Activated B cell treated with CpG ODN at 0.5 μM for 24 hours (primary cell): ENCODE measurements at regions not wholly inside any gene's neighbourhood (a gene's known extent, or its start where the extent isn't known, plus 50 kb on each side); places are given as distances from the start of the nearest gene placed in this dataset.

Experiments
- ATAC-seq: fragments of 200-7000 bp; cut with Tn5 transposase; one replicate; pipeline ENCODE4 v1.10.0; 2021; ENCODE audit warnings: low read depth, mild to moderate bottlenecking, moderate library complexity
- CTCF ChIA-PET: fragments of 350-600 bp; sonication (Branson Sonifier 250); formaldehyde crosslinking; loops from one replicate; lab custom pipeline; 2021; ENCODE audit warnings: antibody characterized with exemption; lab: Charles Lee
- POLR2A ChIA-PET: fragments of 350-600 bp; sonication (Branson Sonifier 250); formaldehyde crosslinking; loops from one replicate; lab custom pipeline; 2021; ENCODE audit warnings: antibody characterized with exemption; lab: Charles Lee
- DNase-seq: peaks from one replicate; pipeline ENCODE4 v3.0.0; 2022
- H3K27ac Mint-ChIP-seq: one replicate; pipeline ENCODE4 v1.8.0; 2020; ENCODE audit warnings: mixed read lengths
- H3K27me3 Mint-ChIP-seq: one replicate; pipeline ENCODE4 v1.8.0; 2021; ENCODE audit warnings: mixed read lengths
- H3K36me3 Mint-ChIP-seq: one replicate; pipeline ENCODE4 v1.8.0; 2021; ENCODE audit warnings: low read depth, mixed read lengths
- H3K4me1 Mint-ChIP-seq: one replicate; pipeline ENCODE4 v1.8.0; 2021; ENCODE audit warnings: mixed read lengths
- H3K4me3 Mint-ChIP-seq: one replicate; pipeline ENCODE4 v1.8.0; 2020; ENCODE audit warnings: mild to moderate bottlenecking, mixed read lengths
- H3K9me3 Mint-ChIP-seq: one replicate; pipeline ENCODE4 v1.8.0; 2020; ENCODE audit warnings: mixed read lengths
- intact Hi-C: fragments of 100-400 bp; cut with micrococcal nuclease; formaldehyde crosslinking; loops from one replicate; pipeline ENCODE4 v1.15.1; 2024
- TF ChIP-seq, protein P1 (sequence below): fragments of 200-600 bp; IDR thresholded peaks from one replicate; pipeline ENCODE4 v1.8.0; 2022; ENCODE audit warnings: antibody characterized with exemption, mild to moderate bottlenecking

DNA sequence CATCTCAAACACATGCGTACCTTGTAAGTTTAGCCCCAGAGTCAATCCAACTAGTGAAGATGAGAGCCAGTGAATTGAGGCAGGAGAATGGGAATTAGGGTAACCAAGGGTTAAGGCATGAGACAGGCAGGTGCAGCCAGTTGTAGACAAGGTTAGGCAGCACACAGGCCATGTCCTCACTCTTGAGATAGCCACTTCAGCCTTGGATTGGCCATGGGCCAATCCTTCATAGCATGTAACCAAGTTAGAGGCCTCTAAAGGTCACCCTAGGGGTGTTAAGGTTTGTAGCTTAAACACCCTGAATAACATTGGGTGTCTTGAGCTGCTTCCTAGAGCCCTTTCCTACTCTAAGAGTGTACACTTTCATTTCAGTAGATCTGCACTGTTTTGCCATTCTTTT lies 208.2 kb upstream of the RBM19 start:
- no peak for DNase-seq
- Mint-ChIP-seq H3K4me1 (no peaks in the 10 kb centered on the region), H3K27ac (no peak overlapping the region), H3K27me3 (no peaks in the 10 kb centered on the region), H3K4me3 (no peak overlapping the region), H3K9me3 (no peaks in the 10 kb centered on the region), H3K36me3 (no peaks in the 10 kb centered on the region)
- intact Hi-C loops, result no loop called here
- ChIA-PET POLR2A (no interaction called here), CTCF (no interaction called here)
- TF ChIP-seq, protein P1, sequence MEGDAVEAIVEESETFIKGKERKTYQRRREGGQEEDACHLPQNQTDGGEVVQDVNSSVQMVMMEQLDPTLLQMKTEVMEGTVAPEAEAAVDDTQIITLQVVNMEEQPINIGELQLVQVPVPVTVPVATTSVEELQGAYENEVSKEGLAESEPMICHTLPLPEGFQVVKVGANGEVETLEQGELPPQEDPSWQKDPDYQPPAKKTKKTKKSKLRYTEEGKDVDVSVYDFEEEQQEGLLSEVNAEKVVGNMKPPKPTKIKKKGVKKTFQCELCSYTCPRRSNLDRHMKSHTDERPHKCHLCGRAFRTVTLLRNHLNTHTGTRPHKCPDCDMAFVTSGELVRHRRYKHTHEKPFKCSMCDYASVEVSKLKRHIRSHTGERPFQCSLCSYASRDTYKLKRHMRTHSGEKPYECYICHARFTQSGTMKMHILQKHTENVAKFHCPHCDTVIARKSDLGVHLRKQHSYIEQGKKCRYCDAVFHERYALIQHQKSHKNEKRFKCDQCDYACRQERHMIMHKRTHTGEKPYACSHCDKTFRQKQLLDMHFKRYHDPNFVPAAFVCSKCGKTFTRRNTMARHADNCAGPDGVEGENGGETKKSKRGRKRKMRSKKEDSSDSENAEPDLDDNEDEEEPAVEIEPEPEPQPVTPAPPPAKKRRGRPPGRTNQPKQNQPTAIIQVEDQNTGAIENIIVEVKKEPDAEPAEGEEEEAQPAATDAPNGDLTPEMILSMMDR, result no peak
- no peak for ATAC-seq

DNA sequence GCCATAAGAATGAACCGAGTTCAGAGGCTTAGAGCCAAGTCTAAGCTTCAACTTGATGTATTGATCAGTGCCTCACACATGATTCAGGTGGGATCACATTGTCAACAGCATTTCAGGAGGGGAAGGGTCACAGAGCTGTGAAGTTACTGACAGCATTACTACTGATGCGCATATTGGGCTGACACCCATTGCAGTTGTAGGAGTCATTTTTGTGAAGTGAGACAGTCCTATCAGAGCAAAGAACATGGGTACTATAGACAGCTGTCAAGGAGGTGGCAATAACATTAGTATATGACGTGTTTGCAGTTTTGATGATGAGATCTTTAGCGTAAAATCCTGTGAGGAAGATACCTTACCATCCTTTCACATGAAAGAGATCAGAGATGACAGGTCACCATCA lies 206.0 kb upstream of the RBM19 start:
- H3K4me3 Mint-ChIP-seq, result no peak overlapping the region
- no peaks in the 10 kb centered on the region for H3K36me3 Mint-ChIP-seq
- TF ChIP-seq, protein P1, result no peak
- ChIA-PET POLR2A (no interaction called here), CTCF (no interaction called here)
- intact Hi-C loops, result no loop called here
- no peaks in the 10 kb centered on the region for H3K27me3 Mint-ChIP-seq
- DNase-seq (no peak), ATAC-seq (no peak)
- H3K9me3 Mint-ChIP-seq, result no peaks in the 10 kb centered on the region
- no peaks in the 10 kb centered on the region for H3K4me1 Mint-ChIP-seq
- no peak overlapping the region for H3K27ac Mint-ChIP-seq

DNA sequence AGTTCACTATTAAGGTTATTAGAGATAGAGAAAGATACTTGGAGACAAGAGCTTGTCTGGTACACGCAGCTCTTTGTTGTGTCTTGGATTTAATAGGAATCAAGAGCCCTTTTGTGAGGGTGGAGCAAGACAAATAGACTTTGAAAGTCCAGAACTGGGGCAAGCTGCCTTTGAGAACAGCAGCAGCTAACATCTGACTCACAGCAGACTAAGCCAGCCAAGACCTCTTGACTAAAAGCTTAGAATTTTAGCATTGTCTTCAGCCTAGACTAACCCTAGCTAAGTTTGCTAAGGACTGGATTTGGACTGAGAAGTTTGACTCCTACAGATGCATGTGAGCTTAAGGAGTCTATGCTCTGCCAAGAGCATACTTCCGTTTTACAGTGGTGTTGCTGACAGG lies 201.9 kb upstream of the RBM19 start:
- Mint-ChIP-seq H3K27me3 (no peaks in the 10 kb centered on the region), H3K9me3 (no peaks in the 10 kb centered on the region), H3K36me3 (no peaks in the 10 kb centered on the region), H3K4me3 (no peak overlapping the region), H3K4me1 (no peaks in the 10 kb centered on the region), H3K27ac (no peak overlapping the region)
- ATAC-seq (no peak), DNase-seq (no peak)
- POLR2A ChIA-PET, result no interaction called here
- intact Hi-C loops, result no loop called here
- TF ChIP-seq, protein P1, result no peak
- CTCF ChIA-PET, result interaction anchor here (0.5 kb wide), 1 partner anchor 767 kb away, joined by 3 read pairs; no protein-coding TSS in a partner anchor

DNA sequence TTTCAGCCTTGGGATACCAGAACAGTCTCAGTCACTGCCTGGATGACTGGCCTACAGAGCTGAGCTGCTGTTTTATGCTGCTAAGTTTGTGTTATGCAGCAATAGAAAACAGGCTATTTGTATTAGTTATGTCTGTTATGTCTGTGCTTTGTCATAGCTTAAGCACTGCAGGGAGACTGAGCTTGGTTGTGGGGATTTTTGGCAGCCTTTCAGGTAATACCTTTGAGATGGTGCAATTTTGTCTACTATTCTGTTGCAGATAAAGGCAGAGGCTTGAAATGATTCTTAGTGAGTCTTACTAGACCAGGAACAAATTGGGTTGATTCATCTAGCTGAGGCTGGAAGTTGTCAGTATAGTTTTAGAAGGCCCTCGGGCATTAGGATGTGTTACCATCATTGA lies 201.3 kb upstream of the RBM19 start:
- ATAC-seq (no peak), DNase-seq (no peak)
- no peaks in the 10 kb centered on the region for H3K36me3 Mint-ChIP-seq
- no peak overlapping the region for H3K4me3 Mint-ChIP-seq
- H3K4me1 Mint-ChIP-seq, result no peaks in the 10 kb centered on the region
- H3K27ac Mint-ChIP-seq, result no peak overlapping the region
- intact Hi-C loops, result no loop called here
- TF ChIP-seq, protein P1, result no peak
- no peaks in the 10 kb centered on the region for H3K27me3 Mint-ChIP-seq
- H3K9me3 Mint-ChIP-seq, result no peaks in the 10 kb centered on the region
- ChIA-PET CTCF (no interaction called here), POLR2A (no interaction called here)

DNA sequence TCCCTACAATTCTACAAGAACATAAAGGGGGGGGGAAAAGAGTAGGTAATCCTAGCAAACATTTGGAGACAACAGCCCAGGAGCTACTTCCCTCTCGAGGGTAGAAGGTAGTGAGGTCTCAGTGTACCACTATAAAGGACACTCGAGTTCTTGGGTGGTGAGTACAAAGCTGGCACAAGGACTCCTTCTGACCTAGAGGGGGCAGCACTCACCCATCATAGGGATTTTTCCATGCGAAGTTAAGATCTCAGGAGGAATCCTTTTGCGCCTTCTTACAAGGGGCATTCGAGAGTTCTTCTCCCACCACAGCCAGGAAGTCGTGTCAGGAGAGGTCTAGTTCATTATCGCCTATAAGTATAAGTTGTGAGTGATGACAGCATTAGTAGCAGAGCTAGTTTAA lies 200.2 kb upstream of the RBM19 start:
- ATAC-seq (no peak), DNase-seq (no peak)
- Mint-ChIP-seq H3K9me3 (no peaks in the 10 kb centered on the region), H3K4me3 (no peak overlapping the region), H3K27me3 (no peaks in the 10 kb centered on the region), H3K4me1 (no peaks in the 10 kb centered on the region), H3K36me3 (no peaks in the 10 kb centered on the region), H3K27ac (no peak overlapping the region)
- ChIA-PET POLR2A (no interaction called here), CTCF (no interaction called here)
- TF ChIP-seq, protein P1, result no peak
- intact Hi-C loops, result no loop called here
